Tibial artery (tissue), 4 donors: ENCODE measurements at regions not wholly inside any gene's neighbourhood (a gene's known extent, or its start where the extent isn't known, plus 50 kb on each side); places are given as distances from the start of the nearest gene placed in this dataset.
"Not testable (repeated sequence)": the region's sequence is repeated elsewhere in the genome, so short reads cannot be mapped to it uniquely, and the experiment has no call there.

Source experiments
- DNase-seq, 2 donors: peaks; one replicate each; pipeline ENCODE4 v3.0.0-alpha.2; 2019
- H3K27ac ChIP-seq, 2 donors: fragments of 200-600 bp; sonication (generic) in 1 of 2; 1 replicate in 1 of 2; 2 replicates in 1 of 2; pipeline ENCODE4 v1.5.1; 2018 to 2019; ENCODE audit warnings: mild to moderate bottlenecking in 1 of 2
- H3K27me3 ChIP-seq, 2 donors: fragments of 200-600 bp; sonication (generic) in 1 of 2; one replicate each; pipeline versions ENCODE4 v1.5.1 to v1.6.0; 2016 to 2019
- H3K36me3 ChIP-seq, 3 donors: fragments of 200-600 bp; sonication (generic) in 2 of 3; one replicate each; pipeline ENCODE4 v1.5.1; 2016 to 2019; ENCODE audit warnings: mild to moderate bottlenecking in 2 of 3
- H3K4me1 ChIP-seq, 4 donors: fragments of 200-600 bp; sonication (generic) in 2 of 4; 1 replicate in 3 of 4; 2 replicates in 1 of 4; pipeline ENCODE4 v1.5.1; 2016 to 2019
- H3K4me3 ChIP-seq, 2 donors: fragments of 200-600 bp; sonication (generic) in 1 of 2; 1 replicate in 1 of 2; 2 replicates in 1 of 2; pipeline ENCODE4 v1.5.1; 2018 to 2019; ENCODE audit warnings: mild to moderate bottlenecking in 2 of 2
- H3K9me3 ChIP-seq, 3 donors: fragments of 200-600 bp; sonication (generic) in 1 of 3; one replicate each; pipeline ENCODE4 v1.5.1; 2016 to 2019
- CTCF ChIP-seq, 2 experiments: fragments of 200-600 bp in 1 of 2; fragments of 450-650 bp in 1 of 2; IDR thresholded peaks; one replicate each; pipeline ENCODE4 v1.5.1; 2017 to 2019; ENCODE audit warnings: antibody characterized with exemption in 2 of 2, mild to moderate bottlenecking in 1 of 2, moderate library complexity in 1 of 2
- intact Hi-C: fragments of 100-400 bp; cut with DNase I; formaldehyde crosslinking; loops from one replicate; pipeline ENCODE4 v1.15.0; 2023; ENCODE audit warnings: low total_unique reads

DNA sequence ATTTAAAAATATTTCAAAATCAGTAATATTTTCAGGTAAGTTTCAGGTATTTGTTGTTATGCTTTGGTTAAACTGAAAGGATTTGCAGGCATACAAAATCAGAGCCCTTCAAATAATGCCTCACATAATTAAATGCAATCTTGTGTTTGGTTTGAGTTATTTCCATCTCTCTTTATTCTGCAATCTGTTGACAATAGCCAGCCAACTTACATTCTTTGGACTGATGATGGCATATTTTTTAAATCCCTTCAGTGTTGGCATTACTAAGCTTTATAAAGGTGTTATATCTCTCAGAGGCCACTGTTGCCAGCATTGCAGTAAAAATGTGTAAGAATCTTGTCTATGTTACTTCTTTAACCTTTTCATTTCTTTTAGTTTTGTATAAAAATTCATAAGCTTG, 257.2 kb upstream of the RFC3 start:
- H3K27me3 ChIP-seq: no peaks in the 10 kb centered on the region
- peaks cover 0 to 10% (median 0%) of the 10 kb centered on the region in 4 donors for H3K4me1 ChIP-seq
- intact Hi-C loops: no loop called here
- no peak overlapping the region for H3K27ac ChIP-seq
- DNase-seq: no peak
- no peaks in the 10 kb centered on the region for H3K9me3 ChIP-seq
- no peak for TF ChIP-seq CTCF (IDR thresholded peaks at IDR 0.05)
- H3K36me3 ChIP-seq: no peaks in the 10 kb centered on the region
- H3K4me3 ChIP-seq: no peak overlapping the region

- no peak overlapping the region for H3K27ac ChIP-seq
- intact Hi-C loops: no loop called here
- DNase-seq: no peak
- H3K4me1 ChIP-seq: peaks cover 0 to 10% (median 0%) of the 10 kb centered on the region in 4 donors
- no peaks in the 10 kb centered on the region for H3K27me3 ChIP-seq
- TF ChIP-seq CTCF (IDR thresholded peaks at IDR 0.05): no peak
- no peaks in the 10 kb centered on the region for H3K9me3 ChIP-seq
- no peaks in the 10 kb centered on the region for H3K36me3 ChIP-seq
- H3K4me3 ChIP-seq: no peak overlapping the region
Observed at GRCh38 chr13:33561627-33562026, 256.3 kb upstream of the RFC3 start.

GRCh38 chr13:33571618-33572017, 246.3 kb upstream of the RFC3 start:
- no peaks in the 10 kb centered on the region for H3K27me3 ChIP-seq
- no peaks in the 10 kb centered on the region for H3K4me1 ChIP-seq
- no peaks in the 10 kb centered on the region for H3K9me3 ChIP-seq

DNA sequence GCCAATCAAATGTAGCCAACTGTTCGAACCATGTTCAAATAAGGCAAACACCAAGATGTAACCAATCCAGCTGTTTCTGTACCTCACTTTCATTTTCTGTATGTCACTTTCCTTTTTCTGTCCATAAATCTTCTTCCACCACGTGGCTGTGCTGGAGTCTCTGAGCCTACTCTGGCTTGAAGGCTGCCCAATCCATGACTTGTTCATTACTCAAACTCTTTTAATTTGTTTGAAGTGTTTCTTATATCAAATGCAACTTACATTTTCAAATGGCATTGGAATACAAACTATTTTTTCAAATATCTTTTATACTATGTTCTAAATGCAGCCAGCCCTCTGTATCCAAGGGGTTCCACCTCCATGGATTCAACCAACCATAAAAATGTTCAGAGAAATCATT, 245.6 kb upstream of the RFC3 start:
- H3K36me3 ChIP-seq, H3K9me3 ChIP-seq, intact Hi-C loops, H3K4me1 ChIP-seq, DNase-seq, H3K27ac ChIP-seq, H3K4me3 ChIP-seq, H3K27me3 ChIP-seq: not testable (repeated sequence)

More at GRCh38 chr13:33571618-33572017, 246.3 kb upstream of the RFC3 start:
- TF ChIP-seq CTCF (IDR thresholded peaks at IDR 0.05): no peak
- H3K27ac ChIP-seq: no peak overlapping the region
- H3K36me3 ChIP-seq: no peaks in the 10 kb centered on the region
- no peak for DNase-seq
- no peak overlapping the region for H3K4me3 ChIP-seq
- intact Hi-C loops: no loop called here

GRCh38 chr13:33575378-33575777, 242.6 kb upstream of the RFC3 start:
- TF ChIP-seq CTCF (IDR thresholded peaks at IDR 0.05): no peak
- H3K36me3 ChIP-seq: no peaks in the 10 kb centered on the region
- H3K27me3 ChIP-seq: no peaks in the 10 kb centered on the region
- no peak overlapping the region for H3K4me3 ChIP-seq
- H3K9me3 ChIP-seq: no peaks in the 10 kb centered on the region
- intact Hi-C loops: no loop called here
- no peak overlapping the region for H3K27ac ChIP-seq
- no peaks in the 10 kb centered on the region for H3K4me1 ChIP-seq
- no peak for DNase-seq

- intact Hi-C loops: no loop called here
- no peak for TF ChIP-seq CTCF (IDR thresholded peaks at IDR 0.05)
- Histone ChIP-seq H3K4me1 (no peaks in the 10 kb centered on the region), H3K4me3 (no peak overlapping the region), H3K27me3 (no peaks in the 10 kb centered on the region), H3K36me3 (no peaks in the 10 kb centered on the region), H3K9me3 (no peaks in the 10 kb centered on the region), H3K27ac (no peak overlapping the region)
- DNase-seq: no peak
Observed at GRCh38 chr13:33577007-33577406, 240.9 kb upstream of the RFC3 start.
